ENCODE measurements at regions not wholly inside any gene's neighbourhood (a gene's known extent, or its start where the extent isn't known, plus 50 kb on each side); places are given as distances from the start of the nearest gene placed in this dataset.
A peak's percentile ranks its signal among the peaks of the same experiment; 100 is the strongest.
"Not testable (repeated sequence)": the region's sequence is repeated elsewhere in the genome, so short reads cannot be mapped to it uniquely, and the experiment has no call there.

DNA sequence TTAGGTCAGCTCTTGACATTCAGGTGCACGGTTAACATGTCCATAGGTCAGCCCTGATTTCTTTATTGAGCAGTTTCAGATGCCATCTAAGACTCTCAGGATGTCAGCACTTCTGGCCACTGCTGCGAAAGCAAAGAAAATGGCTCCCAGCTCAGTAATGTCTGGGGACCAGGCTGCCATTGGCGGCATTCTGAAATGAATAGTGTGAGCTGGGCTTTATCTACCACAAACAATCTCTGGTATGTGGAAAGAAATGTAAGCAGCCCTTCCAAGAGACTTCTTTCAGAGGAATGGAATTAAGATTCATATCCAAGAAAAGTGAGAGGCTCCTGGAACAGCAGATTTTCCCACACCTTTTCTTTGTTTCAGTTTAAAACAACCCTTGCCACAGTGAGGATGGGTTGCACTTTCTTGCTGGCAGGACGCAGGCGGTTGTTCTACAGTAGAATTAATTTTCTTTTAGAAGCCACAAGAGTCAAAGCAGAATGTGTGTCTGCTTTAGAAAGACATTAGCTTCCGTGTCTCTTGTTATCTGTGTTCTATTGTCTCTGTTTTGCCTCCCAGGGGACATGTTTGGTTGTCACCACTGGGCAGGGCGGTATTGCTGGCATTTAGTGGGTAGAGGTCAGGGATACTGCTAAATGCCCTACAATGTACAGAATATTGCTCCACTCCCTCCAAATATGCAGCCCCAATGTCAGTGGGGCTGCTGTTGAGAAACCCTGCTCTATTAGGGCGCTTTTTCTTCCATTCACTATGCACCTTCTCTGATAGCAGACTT is 149.9 kb upstream of the ANKH start:
- DNase-seq (ENCODE audit: low spot score) = no peak

DNA sequence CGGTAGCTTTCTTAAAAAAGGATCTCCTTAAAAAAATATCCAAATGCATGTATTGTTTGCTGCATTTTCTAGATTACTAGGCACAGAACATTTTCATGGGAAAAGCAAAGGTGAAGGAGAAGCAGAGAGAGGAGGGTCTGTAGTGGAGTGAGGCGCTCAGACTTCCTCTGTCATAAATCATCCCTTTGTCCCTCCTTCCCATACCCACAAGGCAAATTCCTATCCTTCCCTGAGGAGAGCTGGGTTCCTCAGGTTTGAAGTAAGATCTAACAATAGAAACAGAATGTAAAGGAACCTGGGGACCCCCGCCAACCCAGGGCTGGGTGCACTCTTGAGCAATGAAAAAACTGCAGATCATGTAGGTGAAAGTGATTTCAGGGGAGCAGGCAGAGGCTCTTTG is 149.2 kb upstream of the ANKH start:
- DNase-seq (ENCODE audit: low spot score) = no peak

DNA sequence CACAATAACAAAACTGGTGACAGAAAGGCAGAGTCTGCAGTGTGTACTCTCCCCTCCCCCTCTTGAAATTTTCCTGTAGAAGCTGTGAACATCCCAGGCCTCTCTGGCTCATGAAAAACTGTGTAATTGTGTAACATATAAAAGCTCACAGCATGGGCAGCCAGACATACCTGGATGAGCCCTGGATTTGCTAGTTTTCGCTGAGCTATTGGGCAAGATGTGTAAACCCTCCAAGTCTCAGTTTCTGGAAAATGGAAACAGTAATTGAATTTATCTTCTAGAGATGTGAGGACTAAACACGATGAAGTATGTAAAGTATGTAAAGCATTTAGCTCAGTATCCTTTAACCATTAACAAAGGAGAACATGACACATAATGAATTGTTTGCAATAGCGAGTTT is 143.2 kb upstream of the ANKH start:
- no peak for DNase-seq (ENCODE audit: low spot score)

DNA sequence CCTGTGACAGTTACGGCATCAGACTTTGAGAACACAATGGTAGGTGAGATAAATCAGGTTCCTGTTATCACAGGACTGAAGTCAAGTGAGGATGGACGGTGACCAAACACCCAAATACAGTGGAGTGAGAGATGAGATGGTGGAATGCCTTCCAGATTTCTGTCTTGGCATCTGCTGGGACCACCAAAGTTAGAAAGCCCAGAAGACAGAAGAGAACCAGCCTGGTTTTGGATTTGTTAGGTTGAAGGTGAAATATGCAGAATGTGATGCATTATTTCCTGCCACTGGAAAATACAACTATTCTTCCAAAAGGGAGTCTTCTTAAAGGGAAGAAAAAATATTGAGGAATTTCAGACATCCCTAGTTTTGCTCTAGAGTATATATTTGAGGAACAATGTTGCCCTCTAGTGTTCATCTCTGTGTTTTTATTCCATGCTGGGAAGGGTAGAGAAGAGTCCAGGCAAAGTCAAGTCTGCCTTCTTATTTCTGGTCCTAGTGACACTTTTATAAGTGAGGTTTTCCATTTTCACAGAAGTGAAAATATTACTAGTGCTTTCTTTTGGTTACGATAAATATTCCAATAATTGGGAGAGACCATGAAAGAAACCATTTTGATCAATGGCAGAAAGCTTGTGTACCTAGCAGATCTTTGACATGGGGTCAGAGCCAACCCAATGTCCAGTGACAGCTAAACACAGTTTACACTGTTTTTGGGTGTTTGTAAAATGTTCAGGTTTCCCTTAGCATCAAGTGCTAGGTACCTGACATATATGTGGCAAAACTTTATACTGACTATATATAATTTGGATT is 142.3 kb upstream of the ANKH start:
- DNase-seq (ENCODE audit: low spot score) = no peak

- no peak for DNase-seq (ENCODE audit: low spot score)
Observed at GRCh38 chr5:15012061-15012460, 140.5 kb upstream of the ANKH start.

GRCh38 chr5:15010936-15011335 is 139.4 kb upstream of the ANKH start:
- DNase-seq (ENCODE audit: low spot score) = no peak

- no peak for DNase-seq (ENCODE audit: low spot score)
Observed at GRCh38 chr5:15009420-15009819, 137.8 kb upstream of the ANKH start.

- no peak for DNase-seq (ENCODE audit: low spot score)
Observed at GRCh38 chr5:15008921-15009320, 137.3 kb upstream of the ANKH start.

- DNase-seq (ENCODE audit: low spot score) = peak; percentile 79
Observed at GRCh38 chr5:15008476-15008875, 136.9 kb upstream of the ANKH start.

DNA sequence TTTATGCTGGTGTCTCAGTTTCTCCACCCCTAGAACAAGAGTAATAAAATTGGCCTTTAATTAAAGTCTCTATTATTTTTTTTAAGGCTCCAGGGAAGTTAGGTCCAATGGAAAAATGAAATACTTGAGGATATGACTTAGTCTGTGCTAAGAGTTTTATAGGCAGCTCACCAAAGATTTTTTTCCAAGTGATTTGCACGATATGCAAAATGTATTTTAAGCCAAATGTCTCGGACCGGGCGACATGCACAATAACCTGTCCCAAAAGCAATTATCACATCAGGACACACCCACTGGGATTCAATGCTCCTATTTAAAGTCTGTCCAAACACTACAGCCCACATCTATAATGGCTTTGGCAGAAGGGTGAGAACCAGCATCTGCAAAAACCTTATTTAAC is 136.1 kb upstream of the ANKH start:
- no peak for DNase-seq (ENCODE audit: low spot score)

GRCh38 chr5:15004506-15004905 is 132.9 kb upstream of the ANKH start:
- no peak for DNase-seq (ENCODE audit: low spot score)

GRCh38 chr5:15003511-15003920 is 131.9 kb upstream of the ANKH start:
- DNase-seq (ENCODE audit: low spot score) = no peak

DNA sequence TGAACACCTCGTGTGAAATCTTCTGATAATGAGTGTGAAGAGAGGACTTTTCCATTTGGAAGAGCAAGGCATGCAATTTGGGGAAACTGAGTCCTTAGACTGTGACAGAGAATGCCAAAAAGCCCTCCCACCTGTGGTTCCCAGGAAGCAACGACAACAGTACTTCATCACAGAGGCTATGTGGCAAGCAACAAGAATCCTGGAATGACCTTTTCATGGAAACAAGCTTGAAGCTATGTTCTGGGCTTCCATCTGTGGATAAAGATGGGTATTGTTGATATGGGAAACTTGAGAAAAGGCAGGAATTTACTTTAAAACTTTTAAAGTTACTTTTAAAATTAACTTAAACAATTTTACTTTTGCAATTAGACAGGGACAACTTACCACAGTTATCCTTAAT is 131.2 kb upstream of the ANKH start:
- DNase-seq (ENCODE audit: low spot score) = no peak

DNA sequence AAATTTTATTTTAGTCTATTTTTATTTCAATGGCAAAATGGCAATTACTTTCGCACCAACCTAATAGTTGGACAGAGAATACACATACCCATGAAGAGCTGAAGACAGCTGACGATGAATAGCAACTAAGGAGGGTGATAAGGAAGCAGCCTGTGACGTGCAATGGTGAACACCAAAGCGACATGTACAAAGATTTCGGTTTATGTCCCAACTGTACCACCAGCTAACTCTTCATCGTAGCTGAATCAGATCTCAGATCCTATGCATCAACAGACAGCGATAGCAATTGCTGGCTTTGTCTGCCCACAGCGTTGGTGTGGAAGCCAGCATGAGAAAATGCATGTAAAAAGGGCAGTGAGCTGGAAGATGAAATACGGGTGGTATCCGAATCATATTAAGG is 130.6 kb upstream of the ANKH start:
- DNase-seq (ENCODE audit: low spot score) = no peak

DNA sequence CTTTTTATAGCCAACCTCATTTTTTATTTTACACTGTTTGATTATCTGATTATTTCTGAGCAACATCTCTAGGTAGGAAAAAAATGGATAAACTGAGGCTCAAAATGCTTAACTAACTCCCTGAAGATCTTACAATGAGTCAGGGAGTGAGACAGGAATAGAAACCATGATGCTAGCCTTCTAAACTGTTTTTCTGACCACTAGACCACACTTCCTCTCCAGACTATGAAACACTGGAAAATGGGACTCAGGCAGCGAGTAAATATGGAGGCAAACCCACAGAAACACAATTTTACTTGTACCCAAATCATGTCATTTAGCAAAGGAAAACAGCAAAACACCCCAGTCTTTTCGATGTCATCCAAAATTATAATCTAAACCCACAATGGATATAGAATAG is 129.9 kb upstream of the ANKH start:
- DNase-seq (ENCODE audit: low spot score) = no peak

DNA sequence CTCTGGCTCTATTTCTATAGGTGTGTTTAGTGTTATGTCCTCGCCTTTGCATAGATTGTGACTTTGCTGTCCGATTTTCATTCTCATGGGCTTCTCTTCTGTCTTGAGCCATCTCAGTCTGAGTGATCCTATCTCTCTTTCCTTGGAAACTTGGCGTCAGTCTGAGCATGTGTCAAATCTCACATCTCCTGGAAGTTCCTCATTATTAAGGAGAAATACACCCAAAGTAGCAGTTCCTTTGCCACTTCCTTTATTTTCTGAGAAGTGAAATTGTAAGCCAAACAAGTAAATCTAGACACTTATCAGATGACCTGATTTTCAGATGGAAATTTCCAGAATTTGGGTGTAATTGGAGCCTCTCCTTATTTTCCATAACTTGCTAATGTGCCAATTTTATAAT is 126.9 kb upstream of the ANKH start:
- no peak for DNase-seq (ENCODE audit: low spot score)

DNA sequence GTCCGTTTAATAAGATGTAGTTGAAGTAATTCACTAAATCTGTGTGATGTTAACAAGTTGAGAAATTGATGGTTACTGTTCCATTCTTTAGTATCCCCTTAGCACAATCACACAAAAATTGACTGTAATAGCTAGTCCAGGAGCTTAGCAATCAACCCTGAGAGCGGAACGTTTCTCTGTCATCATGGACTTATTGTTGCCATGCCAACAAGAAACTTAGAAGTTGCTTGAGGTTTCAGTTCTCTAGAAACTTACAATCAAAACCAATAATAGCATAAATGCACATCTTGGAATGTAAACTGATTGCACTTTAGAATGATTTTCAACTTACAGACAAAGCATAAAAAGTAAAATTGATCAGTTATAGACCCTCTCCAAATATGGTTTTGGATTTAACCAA is 125.4 kb upstream of the ANKH start:
- DNase-seq (ENCODE audit: low spot score) = no peak

- DNase-seq (ENCODE audit: low spot score) = no peak
Observed at GRCh38 chr5:14995229-14995628, 123.7 kb upstream of the ANKH start.

GRCh38 chr5:14993459-14994133 is 122.0 kb upstream of the ANKH start:
- DNase-seq (ENCODE audit: low spot score) = not testable (repeated sequence)

DNA sequence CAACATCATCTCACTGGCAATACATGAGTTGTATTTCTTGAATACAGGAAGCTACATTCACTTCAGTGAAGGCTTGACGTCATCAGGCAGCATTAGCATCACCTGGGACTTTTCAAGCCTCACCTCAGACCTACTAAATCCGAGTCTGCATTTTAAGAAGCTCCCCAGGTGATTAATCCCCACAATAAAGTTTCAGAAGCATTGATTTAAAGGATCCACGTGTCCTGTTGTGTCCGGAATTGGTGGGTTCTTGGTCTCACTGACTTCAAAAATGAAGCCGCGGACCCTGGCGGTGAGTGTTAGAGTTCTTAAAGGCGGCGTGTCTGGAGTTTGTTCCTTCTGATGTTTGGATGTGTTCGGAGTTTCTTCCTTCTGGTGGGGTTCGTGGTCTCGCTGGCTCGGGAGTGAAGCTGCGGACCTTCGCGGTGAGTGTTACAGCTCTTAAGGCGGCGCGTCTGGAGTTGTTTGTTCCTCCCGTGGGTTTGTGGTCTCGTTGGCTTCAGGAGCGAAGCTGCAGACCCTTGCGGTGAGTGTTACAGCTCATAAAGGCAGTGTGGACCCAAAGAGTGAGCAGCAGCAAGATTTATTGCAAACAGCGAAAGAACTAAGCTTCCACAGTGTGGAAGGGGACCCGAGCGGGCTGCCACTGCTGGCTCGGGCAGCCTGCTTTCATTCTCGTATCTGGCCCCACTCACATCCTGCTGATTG is 121.3 kb upstream of the ANKH start:
- DNase-seq (ENCODE audit: low spot score) = not testable (repeated sequence)

GRCh38 chr5:14988223-14988622 is 116.6 kb upstream of the ANKH start:
- DNase-seq (ENCODE audit: low spot score) = no peak

DNA sequence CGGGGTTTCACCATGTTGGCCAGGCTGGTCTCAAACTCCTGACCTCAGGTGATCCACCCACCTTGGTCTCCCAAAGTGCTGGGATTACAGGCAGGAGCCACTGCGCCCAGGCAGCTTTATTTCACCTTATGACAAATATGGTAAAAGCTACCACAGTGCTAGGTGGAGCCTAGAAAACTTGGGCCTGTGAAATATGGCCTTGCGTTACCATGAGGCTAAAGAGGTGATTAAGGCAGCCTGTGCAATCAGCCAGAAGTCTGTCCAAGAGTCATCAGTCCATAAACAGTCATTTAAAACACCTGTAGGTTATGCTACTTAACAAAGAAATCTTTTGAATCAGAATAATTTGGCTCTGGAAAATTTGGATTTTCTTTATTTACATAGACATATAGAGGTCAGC is 114.8 kb upstream of the ANKH start:
- no peak for DNase-seq (ENCODE audit: low spot score)
